HepG2 (cell line): ENCODE measurements at regions not wholly inside any gene's neighbourhood (a gene's known extent, or its start where the extent isn't known, plus 50 kb on each side); places are given as distances from the start of the nearest gene placed in this dataset.

Source experiments
- ATAC-seq: fragments of 200-7000 bp; cut with Tn5 transposase; 3 replicates; pipeline ENCODE4 v1.9.1; 2020; ENCODE audit warnings: mild to moderate bottlenecking, moderate library complexity
- BruUV-seq: library from RNA; stranded (reverse); fragments of 400-500 nt; replicated peaks from 2 replicates; lab custom pipeline; 2021; lab: Mats Ljungman, UMichigan
- CTCF ChIA-PET: fragments of 300-600 bp; formaldehyde crosslinking; extraction: SDS; loops from one replicate; lab custom pipeline; 2021; ENCODE audit warnings: low total read pairs, inconsistent platforms, low intra/inter-chr PET ratio; lab: Yijun Ruan, JAX
- POLR2A ChIA-PET: fragments of 350-600 bp; sonication (Branson Sonifier 250); formaldehyde crosslinking; loops from one replicate; lab custom pipeline; 2020; ENCODE audit warnings: antibody characterized with exemption, inconsistent platforms; lab: Yijun Ruan, JAX
- DNase-seq: peaks from one replicate; pipeline ENCODE4 v3.0.0-alpha.2; 2015; ENCODE audit warnings: low spot score
- FAIRE-seq: peaks from 3 replicates; lab custom pipeline; 2011; peaks lifted over from hg19 to GRCh38; lab: Jason Lieb, UNC
- H2AFZ ChIP-seq: one replicate; pipeline ENCODE4 v1.6.1; 2011; ENCODE audit warnings: low read length, inconsistent platforms
- H3K27ac ChIP-seq: fragments of 300-600 bp; 3 replicates; pipeline ENCODE4 v1.8.0; 2011; ENCODE audit warnings: mixed run types, mild to moderate bottlenecking, mixed read lengths, low read length, inconsistent platforms; ENCODE audit not compliant: insufficient read depth; ENCODE audit errors: extremely low read length
- H3K27me3 ChIP-seq, 2 experiments: fragments of 200-600 bp in 1 of 2; 2 replicates in 1 of 2; 3 replicates in 1 of 2; pipeline versions ENCODE4 v1.6.0 to v1.8.0; 2011; ENCODE audit warnings: low read length in 2 of 2, mild to moderate bottlenecking in 2 of 2, moderate library complexity in 2 of 2, inconsistent platforms in 1 of 2; ENCODE audit not compliant: insufficient read depth in 2 of 2, control insufficient read depth in 1 of 2
- H3K36me3 ChIP-seq, 2 experiments: fragments of 200-600 bp in 1 of 2; replicated peaks in 1 of 2; 2 replicates in 1 of 2; 3 replicates in 1 of 2; pipeline versions ENCODE4 v1.5.1 to v1.8.0; 2011; ENCODE audit warnings: low read length in 2 of 2, inconsistent platforms in 1 of 2; ENCODE audit not compliant: insufficient read depth in 2 of 2, control insufficient read depth in 1 of 2
- H3K4me1 ChIP-seq: 2 replicates; pipeline ENCODE4 v1.5.1; 2012; ENCODE audit warnings: low read length, inconsistent platforms; ENCODE audit not compliant: insufficient read depth
- H3K4me2 ChIP-seq: 2 replicates; pipeline ENCODE4 v1.6.0; 2011; ENCODE audit warnings: low read depth, low read length, inconsistent platforms
- H3K4me3 ChIP-seq, 3 experiments: fragments of 200-600 bp in 1 of 3; sonication (generic), shearing (Covaris generic) in 1 of 3; replicated peaks in 1 of 3; 2 replicates each; pipeline ENCODE4 v1.5.1; 2011 to 2016; ENCODE audit warnings: low read length in 3 of 3, inconsistent platforms in 2 of 3, low read depth in 2 of 3, mild to moderate bottlenecking in 2 of 3, control low read depth in 1 of 3, mixed read lengths in 1 of 3; ENCODE audit not compliant: insufficient read depth in 1 of 3
- H3K79me2 ChIP-seq: one replicate; pipeline ENCODE4 v1.6.1; 2011; ENCODE audit warnings: low read length, inconsistent platforms; ENCODE audit not compliant: insufficient read depth
- H3K9ac ChIP-seq: 2 replicates; pipeline ENCODE4 v1.6.0; 2011; ENCODE audit warnings: mild to moderate bottlenecking, low read depth, low read length, inconsistent platforms; ENCODE audit not compliant: insufficient read depth
- H3K9me3 ChIP-seq: 2 replicates; pipeline ENCODE4 v1.5.1; 2012; ENCODE audit warnings: mild to moderate bottlenecking, low read length
- H4K20me1 ChIP-seq: 2 replicates; pipeline ENCODE4 v1.6.0; 2011; ENCODE audit warnings: inconsistent platforms, mild to moderate bottlenecking, low read length, moderate library complexity; ENCODE audit not compliant: insufficient read depth
- BORCS8-MEF2B ChIP-seq: sonication (generic); formaldehyde crosslinking; IDR thresholded peaks from 2 replicates; pipeline ENCODE4 v1.8.0; 2022; ENCODE audit warnings: mild to moderate bottlenecking, missing genetic modification reagents
- ELF4 ChIP-seq: sonication (generic); formaldehyde crosslinking; IDR thresholded peaks from 2 replicates; pipeline ENCODE4 v1.5.0; 2020; ENCODE audit warnings: missing genetic modification reagents, mild to moderate bottlenecking, moderate library complexity, borderline replicate concordance
- HOXA5 ChIP-seq: sonication (generic); formaldehyde crosslinking; IDR thresholded peaks from 2 replicates; pipeline ENCODE4 v1.4.0; 2020; ENCODE audit warnings: missing genetic modification reagents
- MNT ChIP-seq: fragments of 450-650 bp; IDR thresholded peaks from 2 replicates; pipeline ENCODE4 v1.6.1; 2016
- SOX5 ChIP-seq: IDR thresholded peaks from 2 replicates; pipeline ENCODE4 v1.6.1; 2016; ENCODE audit warnings: borderline replicate concordance
- TARDBP ChIP-seq: sonication (generic); formaldehyde crosslinking; IDR thresholded peaks from 2 replicates; pipeline ENCODE4 v1.8.0; 2022; ENCODE audit warnings: mild to moderate bottlenecking, missing genetic modification reagents
- ZNF225 ChIP-seq: sonication (generic); formaldehyde crosslinking; IDR thresholded peaks from 2 replicates; pipeline ENCODE4 v1.4.0; 2020; ENCODE audit warnings: mild to moderate bottlenecking, missing genetic modification reagents
- ZNF564 ChIP-seq: sonication (generic); formaldehyde crosslinking; IDR thresholded peaks from 2 replicates; pipeline ENCODE4 v1.8.1; 2023; ENCODE audit warnings: mild to moderate bottlenecking, missing genetic modification reagents
- WGBS: methylation state at CpG from one replicate; pipeline ENCODE4 v1.1.6; 2017; ENCODE audit warnings: low lambda C conversion rate; 5-methylcytosine and 5-hydroxymethylcytosine counted together
- in situ Hi-C: cut with HindIII; loops from 2 replicates; pipeline ENCODE4 v1.10.0; 2017; ENCODE audit warnings: low pct_unique_long_range_greater_than_20kb; ENCODE audit not compliant: extremely low pct_ligation_motif_present
- intact Hi-C: fragments of 100-400 bp; cut with micrococcal nuclease; formaldehyde crosslinking; loops from one replicate; pipeline ENCODE4 v1.10.0; 2022; ENCODE audit not compliant: unreplicated experiment
- TF ChIP-seq, protein P1 (sequence below): sonication (generic); formaldehyde crosslinking; IDR thresholded peaks from 2 replicates; pipeline ENCODE4 v1.5.1; 2020; ENCODE audit warnings: missing genetic modification reagents, mild to moderate bottlenecking, borderline replicate concordance

GRCh38 chr16:88292007-88292970 is 90.5 kb upstream of the ZNF469 start:
- TF ChIP-seq SOX5 = no peak
- no peak for TF ChIP-seq ZNF225 (CRISPR knock-in tag)
- TF ChIP-seq ZNF564 (CRISPR knock-in tag) = no peak
- TF ChIP-seq MNT = peak; percentile 79
- TF ChIP-seq ELF4 (CRISPR knock-in tag) = no peak
- no peak for TF ChIP-seq HOXA5 (CRISPR knock-in tag)
- no peak for TF ChIP-seq BORCS8-MEF2B (CRISPR knock-in tag)
- TF ChIP-seq, protein P1, sequence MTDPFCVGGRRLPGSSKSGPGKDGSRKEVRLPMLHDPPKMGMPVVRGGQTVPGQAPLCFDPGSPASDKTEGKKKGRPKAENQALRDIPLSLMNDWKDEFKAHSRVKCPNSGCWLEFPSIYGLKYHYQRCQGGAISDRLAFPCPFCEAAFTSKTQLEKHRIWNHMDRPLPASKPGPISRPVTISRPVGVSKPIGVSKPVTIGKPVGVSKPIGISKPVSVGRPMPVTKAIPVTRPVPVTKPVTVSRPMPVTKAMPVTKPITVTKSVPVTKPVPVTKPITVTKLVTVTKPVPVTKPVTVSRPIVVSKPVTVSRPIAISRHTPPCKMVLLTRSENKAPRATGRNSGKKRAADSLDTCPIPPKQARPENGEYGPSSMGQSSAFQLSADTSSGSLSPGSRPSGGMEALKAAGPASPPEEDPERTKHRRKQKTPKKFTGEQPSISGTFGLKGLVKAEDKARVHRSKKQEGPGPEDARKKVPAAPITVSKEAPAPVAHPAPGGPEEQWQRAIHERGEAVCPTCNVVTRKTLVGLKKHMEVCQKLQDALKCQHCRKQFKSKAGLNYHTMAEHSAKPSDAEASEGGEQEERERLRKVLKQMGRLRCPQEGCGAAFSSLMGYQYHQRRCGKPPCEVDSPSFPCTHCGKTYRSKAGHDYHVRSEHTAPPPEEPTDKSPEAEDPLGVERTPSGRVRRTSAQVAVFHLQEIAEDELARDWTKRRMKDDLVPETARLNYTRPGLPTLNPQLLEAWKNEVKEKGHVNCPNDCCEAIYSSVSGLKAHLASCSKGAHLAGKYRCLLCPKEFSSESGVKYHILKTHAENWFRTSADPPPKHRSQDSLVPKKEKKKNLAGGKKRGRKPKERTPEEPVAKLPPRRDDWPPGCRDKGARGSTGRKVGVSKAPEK (CRISPR knock-in tag) = no peak
- TF ChIP-seq TARDBP (CRISPR knock-in tag) = no peak
- TF ChIP-seq, all 625 proteins: peak for 1
- CTCF ChIA-PET = no interaction called here
- Histone ChIP-seq H2AFZ (no peak overlapping the region), H3K9me3 (peaks cover 19% of the 10 kb centered on the region), H3K27ac (no peak overlapping the region), H3K9ac (no peak overlapping the region), H3K36me3 (no peaks in the 10 kb centered on the region), H3K4me3 (no peak overlapping the region), H3K4me2 (no peak overlapping the region), H3K79me2 (no peaks in the 10 kb centered on the region), H4K20me1 (no peaks in the 10 kb centered on the region), H3K4me1 (no peaks in the 10 kb centered on the region), H3K27me3 (peaks cover 12 to 59% of the 10 kb centered on the region in 2 experiments; a peak in 3 of 5 replicates)
- FAIRE-seq (no peak), DNase-seq (no peak), ATAC-seq (no peak)
- intact Hi-C loops (no loop called here), in situ Hi-C loops (no loop called here)
- BruUV-seq = no TSS peak
- 17% methylated on average over 15 of the region's 19 CpGs for WGBS
- POLR2A ChIA-PET = no interaction called here
